PFSK-1 (cell line): ENCODE measurements at regions not wholly inside any gene's neighbourhood (a gene's known extent, or its start where the extent isn't known, plus 50 kb on each side); places are given as distances from the start of the nearest gene placed in this dataset.

Experiments used
- FOXP2 ChIP-seq: optimal IDR thresholded peaks from 2 replicates; pipeline ENCODE3; 2011; ENCODE audit warnings: borderline replicate concordance, control low read depth, inconsistent platforms; ENCODE audit not compliant: insufficient read depth; ENCODE audit errors: extremely low read length, extremely low read depth
- POLR2AphosphoS5 ChIP-seq: IDR thresholded peaks from 2 replicates; pipeline ENCODE4 v1.6.1; 2012; ENCODE audit warnings: low read depth, mild to moderate bottlenecking, control low read depth, low read length, moderate library complexity
- SIN3A ChIP-seq: IDR thresholded peaks from 2 replicates; pipeline ENCODE4 v1.6.1; 2012; ENCODE audit warnings: mild to moderate bottlenecking, low read length, moderate library complexity, borderline replicate concordance; ENCODE audit not compliant: insufficient read depth
- TAF1 ChIP-seq: IDR thresholded peaks from 2 replicates; pipeline ENCODE4 v1.6.1; 2012; ENCODE audit warnings: low read length, control low read depth, borderline replicate concordance; ENCODE audit not compliant: insufficient read depth
- TF ChIP-seq, protein P1 (sequence below), 2 experiments: IDR thresholded peaks; 2 replicates each; pipeline versions ENCODE4 v1.6.1 to v1.8.0; 2011 to 2012; ENCODE audit warnings: low read depth in 2 of 2, low read length in 2 of 2, control low read depth in 1 of 2, inconsistent platforms in 1 of 2, mild to moderate bottlenecking in 1 of 2, moderate library complexity in 1 of 2; ENCODE audit not compliant: insufficient read depth in 1 of 2

DNA sequence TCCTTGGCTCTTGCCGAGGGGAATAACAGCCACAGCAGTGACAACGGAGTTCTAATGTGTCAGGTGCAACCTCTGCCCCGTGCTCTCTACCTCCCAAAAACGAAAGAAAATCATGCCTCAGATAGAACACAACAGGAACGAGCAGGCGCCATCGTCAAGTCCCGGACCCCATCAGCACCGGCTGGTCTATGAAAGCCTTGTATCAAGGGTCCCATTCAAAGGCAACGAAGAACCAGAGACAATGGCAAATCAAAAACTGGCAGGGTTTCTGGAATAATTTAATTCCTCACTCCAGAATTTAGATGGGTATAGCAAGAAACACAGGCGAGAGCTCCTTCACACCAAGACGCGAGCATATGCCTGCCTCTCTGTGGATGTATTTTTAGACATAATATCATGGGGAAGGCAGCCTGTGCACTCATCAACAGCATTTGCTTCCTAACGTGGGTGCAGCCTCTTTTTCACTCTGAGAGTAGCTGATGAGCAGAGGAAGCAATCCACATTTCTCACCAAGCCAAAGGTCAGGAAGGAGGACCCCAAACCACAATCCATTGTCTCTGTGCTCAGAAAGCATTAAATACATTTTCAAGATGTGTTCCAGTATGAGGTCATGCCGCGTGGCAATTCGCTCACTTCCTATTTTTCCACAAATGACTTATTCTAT lies 193.4 kb upstream of the BLID start:
- TF ChIP-seq TAF1, result no peak
- TF ChIP-seq SIN3A, result no peak
- TF ChIP-seq, protein P1, sequence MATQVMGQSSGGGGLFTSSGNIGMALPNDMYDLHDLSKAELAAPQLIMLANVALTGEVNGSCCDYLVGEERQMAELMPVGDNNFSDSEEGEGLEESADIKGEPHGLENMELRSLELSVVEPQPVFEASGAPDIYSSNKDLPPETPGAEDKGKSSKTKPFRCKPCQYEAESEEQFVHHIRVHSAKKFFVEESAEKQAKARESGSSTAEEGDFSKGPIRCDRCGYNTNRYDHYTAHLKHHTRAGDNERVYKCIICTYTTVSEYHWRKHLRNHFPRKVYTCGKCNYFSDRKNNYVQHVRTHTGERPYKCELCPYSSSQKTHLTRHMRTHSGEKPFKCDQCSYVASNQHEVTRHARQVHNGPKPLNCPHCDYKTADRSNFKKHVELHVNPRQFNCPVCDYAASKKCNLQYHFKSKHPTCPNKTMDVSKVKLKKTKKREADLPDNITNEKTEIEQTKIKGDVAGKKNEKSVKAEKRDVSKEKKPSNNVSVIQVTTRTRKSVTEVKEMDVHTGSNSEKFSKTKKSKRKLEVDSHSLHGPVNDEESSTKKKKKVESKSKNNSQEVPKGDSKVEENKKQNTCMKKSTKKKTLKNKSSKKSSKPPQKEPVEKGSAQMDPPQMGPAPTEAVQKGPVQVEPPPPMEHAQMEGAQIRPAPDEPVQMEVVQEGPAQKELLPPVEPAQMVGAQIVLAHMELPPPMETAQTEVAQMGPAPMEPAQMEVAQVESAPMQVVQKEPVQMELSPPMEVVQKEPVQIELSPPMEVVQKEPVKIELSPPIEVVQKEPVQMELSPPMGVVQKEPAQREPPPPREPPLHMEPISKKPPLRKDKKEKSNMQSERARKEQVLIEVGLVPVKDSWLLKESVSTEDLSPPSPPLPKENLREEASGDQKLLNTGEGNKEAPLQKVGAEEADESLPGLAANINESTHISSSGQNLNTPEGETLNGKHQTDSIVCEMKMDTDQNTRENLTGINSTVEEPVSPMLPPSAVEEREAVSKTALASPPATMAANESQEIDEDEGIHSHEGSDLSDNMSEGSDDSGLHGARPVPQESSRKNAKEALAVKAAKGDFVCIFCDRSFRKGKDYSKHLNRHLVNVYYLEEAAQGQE (IDR thresholded peaks at IDR 0.05; ENCODE audit: insufficient read depth in 1 of 2, low read depth in 2 of 2, low read length in 2 of 2), result no peak
- TF ChIP-seq FOXP2, result no peak
- no peak for TF ChIP-seq POLR2AphosphoS5

DNA sequence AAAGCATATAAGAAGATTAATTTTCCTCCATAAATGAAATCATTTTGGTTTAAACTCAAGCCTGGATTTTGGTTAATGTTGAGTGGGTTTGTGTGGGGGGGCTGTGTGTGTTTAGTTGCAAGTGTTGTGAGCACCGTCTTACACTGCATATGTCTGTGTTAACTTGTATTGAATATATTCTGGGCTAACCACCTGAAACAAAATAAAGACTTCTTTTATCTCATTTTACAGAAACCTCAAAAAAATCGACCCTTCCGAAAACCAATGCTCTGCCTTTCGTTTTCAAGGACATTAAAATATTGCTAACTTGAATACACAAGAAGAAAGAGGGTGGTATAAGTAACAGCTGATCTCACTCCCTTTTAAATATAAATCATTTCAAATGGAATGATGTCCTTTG lies 192.2 kb upstream of the BLID start:
- TF ChIP-seq TAF1, result no peak
- TF ChIP-seq, protein P1 (IDR thresholded peaks at IDR 0.05; ENCODE audit: insufficient read depth in 1 of 2, low read depth in 2 of 2, low read length in 2 of 2), result no peak
- no peak for TF ChIP-seq POLR2AphosphoS5
- TF ChIP-seq FOXP2, result no peak
- no peak for TF ChIP-seq SIN3A

DNA sequence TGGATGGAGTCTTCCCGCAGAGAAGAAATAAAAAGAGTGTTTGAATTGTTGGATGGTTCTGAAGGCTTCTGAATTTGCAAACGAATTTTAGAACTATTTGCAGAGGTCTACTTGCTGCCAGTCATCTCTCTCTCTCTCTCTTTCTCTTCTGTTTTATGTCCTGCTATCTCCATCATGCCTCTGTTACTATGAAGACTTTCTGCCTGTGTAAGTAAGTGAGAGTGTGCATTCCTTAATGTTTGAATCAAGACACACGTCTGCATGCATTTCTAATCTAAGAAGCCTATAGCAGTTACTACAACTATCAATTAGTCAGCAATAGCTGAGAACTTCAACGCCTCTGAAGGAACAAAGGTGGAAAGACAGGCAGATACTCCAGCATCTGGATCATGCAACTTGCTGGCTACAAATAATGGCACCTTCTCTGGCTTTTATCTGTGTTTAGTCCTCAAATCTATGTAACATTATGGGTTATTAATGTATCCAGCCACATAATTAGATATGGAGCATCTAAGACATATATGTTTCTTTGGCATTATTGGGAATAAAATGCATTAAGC lies 191.5 kb upstream of the BLID start:
- TF ChIP-seq SIN3A, result no peak
- TF ChIP-seq FOXP2, result no peak
- no peak for TF ChIP-seq TAF1
- TF ChIP-seq, protein P1 (IDR thresholded peaks at IDR 0.05; ENCODE audit: insufficient read depth in 1 of 2, low read depth in 2 of 2, low read length in 2 of 2), result no peak
- no peak for TF ChIP-seq POLR2AphosphoS5

DNA sequence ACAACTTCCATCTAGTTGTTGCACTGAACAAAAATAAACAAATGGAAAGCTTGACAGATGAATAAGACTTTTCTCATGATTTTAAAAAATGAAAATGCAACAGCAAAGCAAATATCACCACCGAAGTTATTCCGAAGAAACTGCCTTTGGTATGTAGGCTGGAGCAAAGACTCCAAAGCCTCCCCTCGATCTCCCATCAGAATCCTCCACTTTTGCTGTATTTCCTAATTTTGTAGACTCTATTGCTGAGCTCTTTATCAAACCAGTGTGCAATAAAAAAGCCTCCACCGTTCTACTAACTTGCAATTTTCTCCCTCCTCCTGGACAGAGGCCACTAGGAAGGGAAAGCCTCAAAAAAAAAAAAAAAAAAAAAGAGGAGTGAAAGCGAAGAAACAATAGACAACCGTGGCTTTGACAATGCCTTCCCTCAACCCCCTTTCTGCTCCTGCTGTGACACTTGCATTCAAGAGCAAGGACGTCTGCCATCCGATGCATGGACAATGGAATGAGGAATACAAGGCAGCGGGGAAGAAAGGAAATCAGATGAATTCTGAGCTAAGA lies 190.9 kb upstream of the BLID start:
- no peak for TF ChIP-seq FOXP2
- TF ChIP-seq, protein P1 (IDR thresholded peaks at IDR 0.05; ENCODE audit: insufficient read depth in 1 of 2, low read depth in 2 of 2, low read length in 2 of 2), result peak in 1 of 2 experiments; percentile 39; a peak in 1 of 4 replicates
